ENCODE measurements at regions not wholly inside any gene's neighbourhood (a gene's known extent, or its start where the extent isn't known, plus 50 kb on each side); places are given as distances from the start of the nearest gene placed in this dataset.

DNA sequence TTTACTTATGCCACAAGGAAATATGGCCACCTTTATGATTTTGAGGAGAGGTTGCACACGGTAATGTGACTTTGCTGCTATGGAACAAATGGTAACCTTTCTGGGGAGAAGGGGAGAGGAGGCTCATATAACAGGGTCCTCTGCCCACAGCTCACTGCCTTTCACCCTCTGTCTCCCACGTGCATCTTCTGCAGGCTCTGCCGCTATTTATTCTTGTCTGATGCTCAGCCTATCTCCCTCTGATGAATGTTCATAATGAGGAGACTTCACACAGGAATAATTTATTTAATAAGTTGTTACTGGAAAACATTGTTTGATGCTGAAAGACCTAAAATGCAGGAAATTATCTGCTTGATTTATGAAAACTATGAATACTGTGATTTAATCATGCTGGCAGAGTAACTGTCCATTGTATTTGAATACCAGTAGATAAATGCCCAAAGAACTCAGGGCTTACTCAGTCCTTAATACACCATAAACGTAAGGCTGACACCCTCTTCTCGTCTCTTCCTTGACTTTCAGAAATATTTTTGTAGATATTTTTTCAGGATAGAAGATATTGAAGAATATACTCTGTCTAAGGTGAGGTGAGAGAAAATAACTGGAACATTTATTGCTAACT, 721.1 kb downstream of the QKI start:
- DNase-seq (ENCODE audit: insufficient read length, low spot score) (no peak), FAIRE-seq (no peak)
- TF ChIP-seq, protein P1, sequence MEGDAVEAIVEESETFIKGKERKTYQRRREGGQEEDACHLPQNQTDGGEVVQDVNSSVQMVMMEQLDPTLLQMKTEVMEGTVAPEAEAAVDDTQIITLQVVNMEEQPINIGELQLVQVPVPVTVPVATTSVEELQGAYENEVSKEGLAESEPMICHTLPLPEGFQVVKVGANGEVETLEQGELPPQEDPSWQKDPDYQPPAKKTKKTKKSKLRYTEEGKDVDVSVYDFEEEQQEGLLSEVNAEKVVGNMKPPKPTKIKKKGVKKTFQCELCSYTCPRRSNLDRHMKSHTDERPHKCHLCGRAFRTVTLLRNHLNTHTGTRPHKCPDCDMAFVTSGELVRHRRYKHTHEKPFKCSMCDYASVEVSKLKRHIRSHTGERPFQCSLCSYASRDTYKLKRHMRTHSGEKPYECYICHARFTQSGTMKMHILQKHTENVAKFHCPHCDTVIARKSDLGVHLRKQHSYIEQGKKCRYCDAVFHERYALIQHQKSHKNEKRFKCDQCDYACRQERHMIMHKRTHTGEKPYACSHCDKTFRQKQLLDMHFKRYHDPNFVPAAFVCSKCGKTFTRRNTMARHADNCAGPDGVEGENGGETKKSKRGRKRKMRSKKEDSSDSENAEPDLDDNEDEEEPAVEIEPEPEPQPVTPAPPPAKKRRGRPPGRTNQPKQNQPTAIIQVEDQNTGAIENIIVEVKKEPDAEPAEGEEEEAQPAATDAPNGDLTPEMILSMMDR (IDR thresholded peaks at IDR 0.05; ENCODE audit: insufficient read depth, missing control alignments): no peak

DNA sequence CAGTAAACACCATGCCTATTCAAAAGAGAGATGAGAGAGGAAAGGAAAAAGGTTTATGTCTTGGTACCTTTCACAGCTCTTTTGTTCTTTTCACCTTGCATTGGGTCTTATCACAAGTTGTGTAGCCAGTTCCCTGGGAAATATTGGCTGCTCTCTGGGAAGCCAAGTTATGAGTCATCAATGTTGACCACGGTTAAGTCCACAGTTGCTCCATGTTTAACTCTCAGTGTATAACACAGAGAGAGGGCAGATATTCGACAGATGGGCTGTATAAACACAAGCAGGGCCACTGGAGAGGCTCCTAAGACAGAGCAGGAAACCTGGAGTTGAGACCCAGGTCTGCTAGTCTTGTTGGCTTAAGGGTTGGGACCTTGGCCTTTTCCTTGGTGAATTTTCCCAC, 718.6 kb downstream of the QKI start:
- FAIRE-seq (no peak), DNase-seq (ENCODE audit: insufficient read length, low spot score) (no peak)
- TF ChIP-seq, protein P1 (IDR thresholded peaks at IDR 0.05; ENCODE audit: insufficient read depth, missing control alignments): no peak

DNA sequence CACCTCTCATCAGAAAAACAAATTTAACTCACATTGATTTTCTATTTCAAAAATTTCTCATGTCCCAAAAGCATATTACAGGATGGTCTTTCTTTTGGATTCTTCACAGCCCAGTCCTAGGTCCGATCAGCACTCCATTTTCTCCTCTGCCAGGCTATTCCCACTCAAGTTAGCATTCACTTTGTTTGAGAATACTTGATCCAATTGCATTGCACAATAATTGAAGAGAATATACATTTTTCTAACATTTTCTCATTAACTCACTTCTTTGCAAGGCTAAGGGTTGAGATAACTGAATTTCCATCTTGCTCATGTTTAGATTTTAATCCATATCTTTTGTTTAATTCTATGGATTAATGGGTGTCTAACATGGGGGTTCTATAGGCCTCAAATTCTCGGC, 716.1 kb downstream of the QKI start:
- FAIRE-seq (no peak), DNase-seq (ENCODE audit: insufficient read length, low spot score) (no peak)
- TF ChIP-seq, protein P1 (IDR thresholded peaks at IDR 0.05; ENCODE audit: insufficient read depth, missing control alignments): no peak

DNA sequence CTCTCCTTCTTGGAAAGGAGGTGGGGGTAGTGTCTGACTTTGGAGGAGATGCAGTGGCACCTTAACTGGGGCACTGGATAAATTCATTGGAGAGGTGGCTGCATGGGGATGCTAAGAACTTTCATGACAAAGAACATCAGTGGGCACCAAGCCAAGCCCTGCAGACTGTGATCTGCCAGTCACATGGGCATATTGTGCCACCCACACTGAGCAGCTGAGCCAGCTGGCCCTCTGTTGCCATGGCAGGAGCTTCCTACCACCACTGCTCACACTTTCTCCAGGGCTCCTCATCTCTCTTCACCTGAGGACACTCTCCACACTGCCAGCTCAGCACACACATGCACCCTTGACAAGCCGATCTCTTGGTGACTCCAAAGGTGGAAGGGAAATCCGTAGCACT, 715.6 kb downstream of the QKI start:
- TF ChIP-seq, protein P1 (IDR thresholded peaks at IDR 0.05; ENCODE audit: insufficient read depth, missing control alignments): no peak
- no peak for DNase-seq (ENCODE audit: insufficient read length, low spot score)
- FAIRE-seq: no peak

DNA sequence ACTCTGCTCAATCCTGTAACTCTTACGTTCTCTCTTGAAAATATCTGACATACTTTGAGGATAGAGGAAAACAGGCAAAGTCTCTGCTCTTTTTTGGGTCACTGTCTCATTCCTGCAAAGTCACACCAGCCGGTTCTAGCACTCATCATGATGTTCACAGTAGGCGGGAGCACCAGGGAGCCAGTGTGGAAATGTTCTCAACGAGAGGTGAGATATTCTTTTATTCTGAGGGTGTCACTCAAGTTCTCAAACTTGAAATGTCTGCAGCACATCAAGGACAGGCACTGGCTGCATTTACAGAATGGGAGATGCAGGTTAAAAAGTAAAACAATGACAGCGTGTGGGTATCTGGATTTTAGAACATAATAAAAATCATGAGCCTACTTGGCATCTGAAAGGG, 714.7 kb downstream of the QKI start:
- DNase-seq (ENCODE audit: insufficient read length, low spot score) (no peak), FAIRE-seq (no peak)
- TF ChIP-seq, protein P1 (IDR thresholded peaks at IDR 0.05; ENCODE audit: insufficient read depth, missing control alignments): no peak

DNA sequence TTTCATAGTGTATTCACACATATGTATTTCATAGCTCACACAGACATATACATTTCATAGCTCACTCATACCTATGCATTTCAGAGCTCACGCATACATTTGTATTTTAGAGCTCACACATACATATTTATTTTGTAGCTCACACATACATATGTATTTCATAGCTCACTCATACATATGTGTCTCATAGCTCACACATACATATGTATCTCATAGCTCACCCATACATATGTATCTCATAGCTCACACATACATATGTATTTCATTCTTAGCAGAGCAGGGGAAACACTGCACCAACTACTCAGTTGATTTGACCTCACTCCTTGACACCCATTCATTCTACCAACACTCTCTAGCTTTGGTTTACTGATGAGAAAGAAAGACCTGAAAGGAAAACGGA, 713.6 kb downstream of the QKI start:
- DNase-seq (ENCODE audit: insufficient read length, low spot score) (no peak), FAIRE-seq (no peak)
- TF ChIP-seq, protein P1 (IDR thresholded peaks at IDR 0.05; ENCODE audit: insufficient read depth, missing control alignments): no peak

DNA sequence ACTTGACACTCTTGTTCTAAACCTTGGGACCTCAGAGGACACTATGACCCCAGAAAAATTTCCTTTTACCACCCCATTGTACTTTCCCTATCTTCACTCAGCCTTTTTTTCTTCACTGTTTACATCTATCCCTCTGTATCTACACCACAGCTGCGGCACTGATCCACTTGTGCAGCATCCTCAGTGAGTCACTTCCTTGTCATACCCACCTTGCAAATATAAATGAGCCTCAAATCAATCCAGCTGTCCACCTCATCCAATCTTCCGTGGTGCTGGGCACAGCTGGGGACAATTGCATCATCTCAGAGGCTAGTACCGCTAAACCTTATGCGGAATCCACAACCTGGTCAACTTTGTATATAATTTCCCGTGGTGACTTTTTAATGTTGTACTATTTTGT, 710.5 kb downstream of the QKI start:
- no peak for FAIRE-seq
- TF ChIP-seq, protein P1 (IDR thresholded peaks at IDR 0.05; ENCODE audit: insufficient read depth, missing control alignments): no peak
- no peak for DNase-seq (ENCODE audit: insufficient read length, low spot score)
